HCT116 (cell line): ENCODE measurements at regions not wholly inside any gene's neighbourhood (a gene's known extent, or its start where the extent isn't known, plus 50 kb on each side); places are given as distances from the start of the nearest gene placed in this dataset.

Experiments
- ATAC-seq: fragments of 200-7000 bp; cut with Tn5 transposase; 2 replicates; pipeline ENCODE4 v1.9.1; 2020; ENCODE audit warnings: mild to moderate bottlenecking, moderate library complexity
- BruUV-seq: library from RNA; stranded (reverse); fragments of 400-500 nt; replicated peaks from 2 replicates; lab custom pipeline; 2021; lab: Mats Ljungman, UMichigan
- CTCF ChIA-PET: fragments of 300-600 bp; sonication (Branson Sonifier 250); formaldehyde crosslinking; loops from one replicate; lab custom pipeline; 2021; ENCODE audit warnings: antibody characterized with exemption; lab: Charles Lee
- POLR2A ChIA-PET: fragments of 300-600, 350-600 bp; sonication (Branson Sonifier 250); formaldehyde crosslinking; loops from one replicate; lab custom pipeline; 2021; ENCODE audit warnings: antibody characterized with exemption; lab: Charles Lee
- RAD21 ChIA-PET, 2 experiments: fragments of 300-600 bp; sonication (Branson Sonifier 250); formaldehyde crosslinking; loops; one replicate each; lab custom pipeline; 2023; ENCODE audit warnings: low total read pairs in 2 of 2; ENCODE audit not compliant: uncharacterized antibody in 2 of 2, unreplicated experiment in 2 of 2, low non-redundant PET in 1 of 2; lab: Charles Lee
- DNase-seq: peaks from one replicate; pipeline ENCODE4 v3.0.0-alpha.2; 2010; ENCODE audit warnings: low read depth, low spot score
- H2AFZ ChIP-seq: fragments of 200-600 bp; shearing (Covaris generic), sonication (generic); 2 replicates; pipeline ENCODE4 v1.6.1; 2017; ENCODE audit warnings: low read depth, mixed run types, mixed read lengths, antibody characterized with exemption, low read length; ENCODE audit not compliant: poor library complexity, severe bottlenecking
- H3K27ac ChIP-seq: 2 replicates; pipeline ENCODE4 v1.5.1; 2012; ENCODE audit warnings: low read depth, low read length
- H3K27me3 ChIP-seq: fragments of 200-600 bp; sonication (generic); 2 replicates; pipeline ENCODE4 v1.6.1; 2016; ENCODE audit warnings: mixed run types, low read length, mixed read lengths; ENCODE audit not compliant: insufficient read depth
- H3K36me3 ChIP-seq, 2 experiments: fragments of 200-500 bp in 1 of 2; fragments of 200-600 bp in 1 of 2; sonication (Bioruptor generic) in 1 of 2; sonication (generic) in 1 of 2; 2 replicates each; pipeline versions ENCODE4 v1.5.1 to v1.6.1; 2014 to 2016; ENCODE audit warnings: low read length in 2 of 2, inconsistent platforms in 1 of 2, mixed read lengths in 1 of 2, mixed run types in 1 of 2; ENCODE audit not compliant: insufficient read depth in 2 of 2, control insufficient read depth in 1 of 2
- H3K4me1 ChIP-seq, 2 experiments: fragments of 200-600 bp in 1 of 2; sonication (generic) in 1 of 2; 2 replicates each; pipeline versions ENCODE4 v1.5.1 to v1.6.1; 2012 to 2017; ENCODE audit warnings: low read length in 2 of 2, inconsistent platforms in 1 of 2, mild to moderate bottlenecking in 1 of 2, mixed read lengths in 1 of 2, mixed run types in 1 of 2, moderate library complexity in 1 of 2; ENCODE audit not compliant: insufficient read depth in 2 of 2, control insufficient read depth in 1 of 2
- H3K4me2 ChIP-seq: fragments of 200-600 bp; sonication (generic); 2 replicates; pipeline ENCODE4 v1.6.1; 2017; ENCODE audit warnings: mixed run types, low read length, mixed read lengths
- H3K4me3 ChIP-seq, 2 experiments: fragments of 200-600 bp in 1 of 2; sonication (generic) in 1 of 2; replicated peaks in 1 of 2; 2 replicates each; pipeline ENCODE4 v1.5.1; 2011 to 2016; ENCODE audit warnings: low read length in 2 of 2, control low read depth in 1 of 2, low read depth in 1 of 2, mild to moderate bottlenecking in 1 of 2, mixed read lengths in 1 of 2, mixed run types in 1 of 2
- H3K79me2 ChIP-seq: fragments of 200-600 bp; sonication (generic); 2 replicates; pipeline ENCODE4 v1.6.1; 2017; ENCODE audit warnings: mild to moderate bottlenecking, mixed run types, low read length, moderate library complexity, mixed read lengths; ENCODE audit not compliant: insufficient read depth
- H3K9ac ChIP-seq: fragments of 200-600 bp; sonication (generic); 2 replicates; pipeline ENCODE4 v1.6.1; 2016; ENCODE audit warnings: low read length, mixed read lengths
- H3K9me2 ChIP-seq: fragments of 200-600 bp; sonication (generic), shearing (Covaris generic); 2 replicates; pipeline ENCODE4 v1.6.1; 2017; ENCODE audit warnings: mixed run types, mild to moderate bottlenecking, moderate library complexity; ENCODE audit not compliant: insufficient read depth
- H3K9me3 ChIP-seq, 2 experiments: fragments of 200-500 bp in 1 of 2; fragments of 200-600 bp in 1 of 2; sonication (Bioruptor generic) in 1 of 2; sonication (generic) in 1 of 2; 2 replicates each; pipeline ENCODE4 v1.6.1; 2014 to 2017; ENCODE audit warnings: low read length in 2 of 2, mixed read lengths in 2 of 2, inconsistent platforms in 1 of 2, low read depth in 1 of 2, mild to moderate bottlenecking in 1 of 2, mixed run types in 1 of 2, moderate library complexity in 1 of 2; ENCODE audit not compliant: control insufficient read depth in 1 of 2, insufficient read depth in 1 of 2
- H4K20me1 ChIP-seq: fragments of 200-600 bp; sonication (generic), shearing (Covaris generic); 2 replicates; pipeline ENCODE4 v1.6.1; 2017; ENCODE audit warnings: mixed run types, mild to moderate bottlenecking, moderate library complexity; ENCODE audit not compliant: insufficient read depth
- CTCF ChIP-seq, 3 experiments: fragments of 200-600 bp in 1 of 3; sonication (generic) in 1 of 3; IDR thresholded peaks in 2 of 3; conservative IDR thresholded peaks in 1 of 3; 2 replicates each; pipeline ENCODE4 v1.5.1; 2012 to 2017; ENCODE audit warnings: low read depth in 2 of 3, low read length in 2 of 3, antibody characterized with exemption in 1 of 3, borderline replicate concordance in 1 of 3, control low read depth in 1 of 3, mild to moderate bottlenecking in 1 of 3, mixed read lengths in 1 of 3, mixed run types in 1 of 3, moderate library complexity in 1 of 3; ENCODE audit not compliant: insufficient read depth in 1 of 3
- EZH2phosphoT487 ChIP-seq: fragments of 200-600 bp; IDR thresholded peaks from 2 replicates; pipeline ENCODE4 v1.6.1; 2018; ENCODE audit warnings: antibody characterized with exemption, borderline replicate concordance
- MAX ChIP-seq: IDR thresholded peaks from 2 replicates; pipeline ENCODE4 v1.6.1; 2012
- REST ChIP-seq: IDR thresholded peaks from 2 replicates; pipeline ENCODE4 v1.6.1; 2012; ENCODE audit warnings: low read depth
- intact Hi-C: fragments of 100-400 bp; cut with micrococcal nuclease; formaldehyde crosslinking; loops from 2 replicates; pipeline ENCODE4 v1.10.0; 2022

GRCh38 chr15:96064351-96064756 is 266.1 kb upstream of the NR2F2 start:
- Histone ChIP-seq H3K27ac (no peak overlapping the region), H3K4me3 (no peak overlapping the region), H3K27me3 (no peaks in the 10 kb centered on the region), H2AFZ (no peak overlapping the region), H3K79me2 (no peaks in the 10 kb centered on the region), H3K9me3 (no peaks in the 10 kb centered on the region), H3K9me2 (no peaks in the 10 kb centered on the region), H3K9ac (no peak overlapping the region), H3K4me2 (no peak overlapping the region), H4K20me1 (no peaks in the 10 kb centered on the region; the same call in 1 of the 2 replicates), H3K4me1 (no peaks in the 10 kb centered on the region), H3K36me3 (no peaks in the 10 kb centered on the region)
- intact Hi-C loops = no loop called here
- ChIA-PET RAD21 (no interaction called here), CTCF (no interaction called here), POLR2A (no interaction called here)
- DNase-seq = no peak
- no TSS peak for BruUV-seq
- TF ChIP-seq MAX (no peak), CTCF (IDR thresholded peaks at IDR 0.05 in 2 of 3, conservative IDR thresholded peaks at IDR 0.05 in 1 of 3; ENCODE audit: borderline replicate concordance in 1 of 3, insufficient read depth in 1 of 3, low read depth in 2 of 3, low read length in 2 of 3) (no peak), REST (no peak), EZH2phosphoT487 (no peak)
- ATAC-seq = no peak
